GM04503 (cell line): ENCODE measurements at regions not wholly inside any gene's neighbourhood (a gene's known extent, or its start where the extent isn't known, plus 50 kb on each side); places are given as distances from the start of the nearest gene placed in this dataset.

Experiments
- DNase-seq: peaks from one replicate; pipeline ENCODE4 v3.0.0-alpha.2; 2012; ENCODE audit warnings: low read depth

DNA sequence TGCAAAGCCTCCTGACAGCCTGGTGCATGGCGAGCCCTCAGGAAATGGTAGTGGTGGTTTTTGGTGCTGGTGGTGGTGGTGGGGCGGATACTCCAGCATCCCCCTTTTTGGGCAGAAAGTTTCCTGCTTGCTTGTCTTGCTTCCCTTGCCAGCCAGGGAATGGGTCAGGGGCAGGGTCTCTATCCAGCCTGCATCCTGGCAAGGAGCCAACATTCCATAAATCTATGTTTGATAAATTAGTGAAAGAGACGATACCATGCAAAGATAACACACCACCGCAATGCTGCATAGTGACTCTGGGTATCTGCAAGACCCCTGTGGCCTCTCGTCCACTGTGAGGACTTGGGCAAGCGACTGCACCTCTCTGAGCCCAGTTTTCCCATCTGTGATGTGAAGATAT, 246.2 kb downstream of the LRFN2 start:
- no peak for DNase-seq

DNA sequence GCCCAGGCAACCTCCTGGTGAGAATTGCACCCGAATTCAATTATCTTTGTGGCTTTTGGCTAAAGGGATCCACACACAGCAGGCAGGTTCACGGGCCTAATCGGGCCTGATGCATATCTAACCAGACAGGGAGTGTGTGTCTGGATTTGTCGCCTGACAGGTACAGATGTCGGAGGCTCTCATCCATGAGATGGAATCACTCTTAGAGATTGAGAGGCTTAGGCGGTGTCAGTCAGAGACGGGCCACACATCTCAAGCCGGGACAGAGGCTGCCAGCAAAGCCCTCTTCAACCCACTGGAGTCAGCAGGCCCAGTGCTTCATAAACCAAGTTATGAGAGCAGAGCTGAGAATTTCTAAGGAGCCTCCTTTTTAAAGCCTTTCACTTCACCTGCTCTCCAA, 247.0 kb downstream of the LRFN2 start:
- no peak for DNase-seq

DNA sequence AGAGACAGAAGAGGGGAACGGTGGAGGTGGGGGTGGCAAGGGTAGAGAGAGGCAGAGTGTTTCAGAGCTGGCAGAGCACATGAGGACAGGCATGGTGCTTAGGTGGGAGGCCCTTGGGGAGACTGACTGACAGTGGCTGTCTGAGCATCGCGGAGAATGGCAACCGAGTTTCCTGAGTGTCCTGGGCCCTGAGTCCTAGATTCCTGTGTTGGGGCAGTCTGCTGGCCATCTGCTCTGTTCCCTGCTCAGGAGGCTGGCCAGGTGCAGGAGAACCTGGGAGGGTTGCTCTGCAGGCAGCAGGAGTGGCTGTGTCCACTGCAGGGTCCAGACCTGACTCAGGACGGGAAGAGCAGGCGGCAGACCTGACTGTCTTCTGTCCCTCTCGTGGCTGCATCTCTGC, 248.9 kb downstream of the LRFN2 start:
- no peak for DNase-seq

DNA sequence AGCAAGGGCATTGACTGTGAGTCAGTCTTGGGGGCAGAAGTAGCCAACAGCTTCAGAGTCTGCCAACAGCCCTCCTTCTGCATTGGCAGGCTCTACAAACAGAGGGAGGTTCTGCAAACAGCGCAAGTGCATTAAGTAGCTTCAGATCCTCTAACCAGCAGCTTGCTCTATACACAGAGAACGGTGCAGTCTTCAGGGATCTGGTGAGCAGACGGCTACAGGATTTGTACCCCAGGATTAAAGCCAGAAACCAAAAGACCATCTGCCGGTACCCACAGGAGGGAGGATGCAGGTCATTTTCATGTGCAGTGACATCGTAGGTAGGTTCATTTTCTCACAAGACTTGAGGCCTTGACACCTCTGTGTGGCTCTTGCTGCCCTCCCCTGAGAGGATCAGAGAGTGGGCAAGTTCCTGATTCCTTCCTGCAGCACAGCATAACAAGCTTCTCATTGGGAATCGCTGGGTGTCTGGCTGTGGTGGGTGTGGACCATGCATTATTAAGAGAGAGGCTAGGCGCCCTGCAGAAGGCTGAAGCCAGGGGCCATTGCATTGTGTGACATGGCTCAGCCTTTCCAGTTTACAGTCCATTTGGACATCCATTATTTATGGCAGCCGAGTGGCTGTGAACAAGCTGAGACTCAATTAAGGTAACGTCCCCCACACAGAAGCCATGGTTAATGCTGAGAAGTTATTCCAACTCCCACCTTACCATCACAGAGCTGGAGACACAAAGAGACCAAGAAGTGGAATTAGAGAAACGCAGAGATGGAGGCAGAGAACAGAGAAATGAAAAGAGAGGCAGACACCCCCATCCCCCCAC, 250.0 kb downstream of the LRFN2 start:
- no peak for DNase-seq

DNA sequence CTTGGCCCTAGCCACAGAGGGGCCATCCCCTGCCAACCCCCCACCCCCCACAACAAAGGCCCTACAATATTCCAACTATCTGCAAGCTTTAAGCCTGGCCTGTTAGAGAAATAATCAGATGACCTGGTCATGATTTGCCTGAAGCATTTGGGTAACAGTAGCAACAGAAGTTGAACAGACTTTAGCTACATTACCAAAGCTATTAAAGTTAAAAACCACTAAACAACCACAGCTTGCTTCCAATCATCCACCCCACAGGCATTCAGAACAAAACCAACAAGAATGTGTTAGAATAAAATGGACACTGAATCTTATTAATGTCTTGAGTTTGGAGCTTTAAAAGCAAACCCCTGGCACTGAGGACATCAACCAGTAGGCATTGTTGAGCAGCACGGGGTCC, 250.9 kb downstream of the LRFN2 start:
- no peak for DNase-seq

DNA sequence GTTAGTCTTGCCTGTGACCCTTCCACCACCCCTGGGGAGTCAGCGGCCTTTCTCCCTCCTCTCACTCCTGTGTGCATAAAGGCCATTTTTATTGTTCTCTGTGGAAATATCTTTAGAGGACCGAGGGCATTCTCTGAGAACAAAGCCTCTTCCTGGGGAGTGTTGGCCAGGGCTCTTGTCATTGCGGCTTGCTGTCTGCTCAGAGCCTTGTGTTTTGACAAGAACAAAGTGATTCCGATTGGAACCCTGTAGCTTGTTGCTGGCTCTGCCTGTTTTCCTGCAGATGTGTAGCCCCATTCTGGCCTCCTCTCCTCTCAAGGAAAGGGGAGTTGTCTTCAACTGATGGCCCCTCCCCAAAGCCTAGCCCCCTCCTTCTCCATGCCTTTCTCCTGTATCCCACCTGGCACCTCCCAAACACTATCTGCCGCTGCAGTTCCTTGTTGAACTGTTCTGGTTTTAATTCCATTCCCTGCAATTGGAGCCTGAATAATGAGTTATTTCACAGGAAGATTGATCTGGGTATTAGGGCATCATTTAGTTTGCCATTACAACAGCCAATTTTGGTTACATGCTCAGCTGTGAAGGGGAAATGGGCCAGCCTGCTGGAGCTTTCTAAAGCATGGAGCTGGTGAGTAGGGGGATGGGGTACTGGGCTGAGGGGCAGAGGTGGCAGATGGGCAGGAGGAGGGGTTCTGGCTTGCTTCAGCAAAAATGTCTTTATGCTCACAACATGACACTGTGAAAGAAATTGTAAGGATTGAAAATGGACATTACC, 252.5 kb downstream of the LRFN2 start:
- DNase-seq: no peak

DNA sequence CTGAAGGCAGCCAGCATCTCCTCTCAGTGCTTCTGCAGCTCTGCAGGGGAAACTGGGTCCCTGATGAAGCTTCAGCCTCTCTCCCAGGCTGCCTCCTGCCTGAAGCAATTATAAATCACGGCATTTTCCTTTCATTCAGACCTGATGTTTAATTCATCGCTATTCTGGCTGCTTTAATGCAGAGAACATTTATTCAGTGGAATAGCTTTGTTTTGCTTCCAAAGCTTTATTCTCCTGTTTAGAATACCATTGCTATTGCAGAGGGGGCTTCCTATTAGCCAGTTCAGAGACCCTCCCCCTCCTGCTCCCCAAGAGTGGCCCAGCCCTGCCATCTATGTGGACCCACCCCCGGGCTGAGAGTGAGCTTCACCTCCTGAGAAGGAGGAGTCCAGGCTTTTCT, 255.6 kb downstream of the LRFN2 start:
- DNase-seq: no peak

DNA sequence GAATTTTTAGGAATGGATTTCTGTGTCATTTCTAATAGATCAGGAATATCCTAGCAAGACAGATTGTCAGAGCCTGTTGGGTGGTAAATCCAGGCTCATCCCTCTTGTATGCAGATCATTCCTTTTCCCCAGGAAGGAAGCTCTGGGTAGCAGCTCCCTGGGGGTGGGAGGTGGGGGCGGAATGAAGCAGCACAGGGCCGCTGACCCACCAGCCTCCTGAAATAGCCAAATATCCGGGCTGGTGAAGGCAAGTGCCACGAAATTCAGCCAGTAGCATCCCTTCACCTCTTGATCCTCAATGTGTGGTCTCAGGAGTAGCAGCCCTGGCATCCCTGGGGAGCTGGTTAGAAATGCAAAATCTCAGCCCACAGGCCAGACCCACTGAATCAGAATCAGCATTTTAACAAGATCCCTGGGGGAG, 256.9 kb downstream of the LRFN2 start:
- DNase-seq: no peak

DNA sequence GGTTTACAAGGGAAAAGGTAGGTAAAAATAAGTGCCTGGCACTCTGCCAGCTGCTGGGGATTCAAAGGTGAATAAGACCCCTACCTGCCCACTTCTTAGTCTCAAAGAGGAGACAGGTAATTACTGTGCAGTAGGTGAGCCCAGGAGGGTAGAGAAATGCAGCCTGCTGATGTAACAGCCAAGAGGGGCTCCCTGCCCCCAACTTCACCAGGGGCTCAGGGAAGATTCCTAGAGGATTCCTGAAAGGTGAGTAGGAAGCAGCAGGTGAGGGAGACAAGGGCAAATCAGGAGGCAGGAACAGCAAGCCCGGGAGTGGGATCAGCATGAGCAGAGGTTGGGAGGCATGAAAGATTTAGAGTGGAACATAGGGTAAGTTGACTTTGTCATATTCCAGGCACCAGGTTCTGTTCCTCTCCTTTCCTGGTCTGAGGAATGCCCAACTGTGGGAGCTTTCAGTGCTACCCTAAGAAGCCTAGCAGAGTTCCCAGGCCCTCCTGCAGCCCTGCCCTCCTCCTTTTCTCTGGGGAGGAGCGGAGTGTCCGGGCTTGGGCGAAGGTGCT, 258.1 kb downstream of the LRFN2 start:
- no peak for DNase-seq

DNA sequence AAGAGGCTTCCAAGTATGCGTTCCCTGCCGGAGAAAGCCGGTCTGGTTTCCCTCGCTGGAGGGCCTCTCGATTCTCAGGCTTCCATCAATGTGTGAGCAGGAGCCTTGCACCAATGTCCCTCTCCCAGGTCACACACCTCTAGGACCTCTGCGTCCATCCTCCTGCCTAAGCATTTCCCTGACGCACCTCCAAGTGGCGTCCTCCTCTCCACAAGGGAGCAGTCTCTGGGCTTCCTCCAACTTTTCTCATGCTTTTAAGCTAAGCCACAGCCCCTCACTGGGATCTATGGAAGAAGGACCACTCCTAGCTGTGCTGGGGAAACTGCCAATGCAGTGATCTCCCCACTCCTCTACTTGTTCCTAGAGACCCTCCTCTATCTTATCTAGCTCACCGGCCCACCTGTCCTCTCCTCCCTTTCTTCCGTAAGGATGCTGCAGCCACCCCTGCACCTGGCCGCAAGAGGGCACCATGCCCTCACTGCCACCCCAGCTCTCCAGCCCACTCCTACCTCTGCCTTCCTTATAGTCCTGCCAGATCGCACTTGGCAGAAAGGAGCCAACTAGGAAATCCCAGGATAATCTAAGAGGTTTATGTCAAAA, 258.7 kb downstream of the LRFN2 start:
- DNase-seq: no peak

DNA sequence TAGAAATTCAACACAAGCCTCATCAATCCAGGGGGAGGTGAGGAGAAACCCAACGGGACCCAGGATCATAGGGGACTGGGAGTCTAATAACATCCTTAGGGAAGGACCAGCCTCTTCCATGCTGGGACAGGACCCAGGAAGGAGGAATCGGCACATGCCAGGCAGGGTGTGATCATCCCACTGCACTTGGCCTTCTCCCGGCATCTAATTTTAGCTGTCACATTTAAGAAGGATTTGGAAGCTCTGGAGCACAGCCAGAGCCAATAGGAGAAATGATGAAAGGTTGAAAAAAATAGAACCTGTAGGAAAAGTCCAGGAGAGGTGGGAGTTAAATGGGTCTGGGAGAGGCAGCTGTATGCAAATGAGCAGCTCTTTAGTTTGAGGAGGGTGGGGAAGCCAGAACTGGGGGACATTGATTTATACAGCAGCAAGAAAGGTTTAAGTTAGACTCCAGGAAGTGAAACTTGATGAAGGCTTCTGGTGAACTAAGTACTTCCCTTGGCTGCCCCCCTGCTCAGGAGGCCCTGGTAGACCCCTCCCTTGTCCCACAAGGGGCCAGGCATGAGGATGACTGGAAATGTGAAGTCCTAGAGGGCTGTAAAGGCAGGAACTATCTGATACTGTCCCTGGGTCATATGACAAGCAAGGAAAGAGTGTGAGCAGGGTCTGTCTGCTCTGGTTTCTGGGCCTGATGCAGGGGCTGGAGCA, 260.3 kb downstream of the LRFN2 start:
- no peak for DNase-seq

DNA sequence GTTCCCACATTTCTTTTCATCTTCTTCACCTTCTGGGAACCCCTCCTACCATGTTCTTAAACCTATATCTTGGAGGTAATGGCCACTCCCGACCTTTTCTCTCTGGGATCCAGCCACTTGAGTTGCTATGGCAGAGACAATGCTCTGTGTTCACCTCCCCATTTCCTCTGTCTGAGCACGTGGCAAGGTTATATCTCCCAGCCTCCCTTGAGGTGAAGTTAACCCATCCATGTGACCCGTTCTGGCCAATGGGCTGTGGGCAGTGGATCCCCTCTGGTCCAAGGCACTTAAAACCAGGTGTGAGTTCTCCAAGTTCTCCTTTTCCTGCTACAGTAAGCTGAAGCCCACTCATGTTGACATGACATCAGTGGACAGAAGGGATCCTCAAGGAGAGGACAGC, 261.4 kb downstream of the LRFN2 start:
- DNase-seq: no peak

DNA sequence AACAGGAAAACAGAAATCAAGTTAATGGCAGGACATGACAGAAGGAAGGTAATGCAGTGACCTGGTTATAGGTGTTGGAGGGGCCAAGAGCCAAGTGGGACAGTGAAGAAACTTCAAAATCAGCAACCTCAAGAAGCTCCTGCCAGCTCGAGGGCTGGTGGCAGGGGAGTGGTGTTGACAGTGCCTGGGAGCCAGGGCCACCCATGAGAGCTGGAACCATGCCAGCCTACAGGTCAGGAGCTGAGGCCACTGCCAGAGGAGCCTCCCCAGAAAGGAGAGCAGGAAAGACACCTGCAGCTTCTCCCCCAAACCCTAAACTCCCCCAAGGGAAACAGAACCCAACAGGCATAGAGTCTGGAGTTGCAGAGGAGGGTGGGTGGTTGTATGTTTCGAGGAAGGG, 262.1 kb downstream of the LRFN2 start:
- DNase-seq: no peak

DNA sequence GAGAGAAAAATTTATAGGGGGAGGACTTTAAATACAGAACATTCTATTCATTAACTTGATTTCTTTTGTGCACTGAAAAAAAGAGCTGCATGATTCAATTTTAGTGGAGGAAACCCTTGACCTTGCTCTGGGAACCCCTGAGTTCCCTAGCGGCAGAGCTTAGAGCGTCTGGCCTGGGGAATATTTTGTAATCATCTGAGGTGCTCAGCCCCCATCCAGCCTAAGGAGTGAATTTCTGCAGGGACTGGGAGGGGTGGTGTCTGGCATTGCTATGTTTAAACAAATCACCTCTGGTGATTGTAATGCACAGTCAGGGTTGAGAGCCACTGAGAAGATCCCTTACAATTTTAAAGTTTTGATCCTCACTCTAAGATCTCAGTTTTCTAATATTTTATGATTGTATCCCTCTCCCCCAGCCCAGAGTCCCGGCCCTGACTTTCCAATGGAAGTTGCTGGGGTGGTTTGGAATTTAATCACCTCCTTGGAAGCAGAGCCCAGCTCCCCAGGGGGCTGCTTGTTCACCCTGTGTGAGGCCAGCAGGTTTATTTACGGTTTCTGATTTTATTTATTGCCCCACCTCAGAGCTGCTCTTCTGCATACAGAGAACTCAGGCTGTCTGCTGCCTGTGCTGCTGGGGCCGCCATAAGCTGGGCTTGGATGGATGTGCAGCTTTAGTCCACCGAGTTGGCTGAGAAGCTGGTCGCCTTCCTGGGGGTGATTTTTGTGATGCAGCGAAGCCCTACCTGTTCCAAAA, 263.1 kb downstream of the LRFN2 start:
- no peak for DNase-seq

DNA sequence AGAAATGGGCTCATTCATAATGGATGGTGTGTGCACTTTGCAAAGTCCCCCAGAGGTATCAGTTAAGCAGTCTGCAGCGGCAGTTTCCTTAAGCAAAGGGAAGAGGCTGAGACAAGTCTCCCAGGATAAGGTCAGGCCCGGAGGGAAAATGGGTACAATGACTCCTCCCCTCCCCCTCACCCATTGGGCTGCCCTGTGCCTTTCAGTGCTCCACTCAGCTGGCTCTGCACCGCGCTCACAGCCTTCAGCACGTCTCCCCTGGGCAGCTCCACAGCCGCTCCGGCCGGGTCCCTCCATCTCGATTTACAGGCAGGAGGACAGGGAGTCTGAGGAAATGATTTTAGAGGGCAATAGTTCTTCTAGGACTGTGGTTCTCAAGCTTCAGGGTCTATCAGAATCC, 264.8 kb downstream of the LRFN2 start:
- DNase-seq: no peak

DNA sequence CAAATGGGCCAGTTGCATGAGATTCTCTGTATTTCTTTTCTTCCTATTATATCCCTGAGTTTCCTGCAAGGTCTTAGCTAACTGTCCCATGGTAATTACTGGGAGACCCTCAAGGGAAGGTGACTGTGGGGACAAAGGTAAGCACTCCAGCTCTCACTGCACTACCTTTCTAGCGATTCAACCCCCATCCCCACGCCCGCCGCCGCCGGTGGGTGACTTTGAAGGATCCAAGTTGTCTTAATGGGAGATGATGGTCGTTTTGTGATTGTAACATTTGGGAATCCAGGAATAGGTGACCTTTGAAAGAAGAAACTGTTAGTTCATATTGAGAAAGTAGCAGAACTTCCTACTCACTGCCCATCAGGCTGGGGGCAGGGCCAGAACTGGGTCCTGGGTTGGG, 265.5 kb downstream of the LRFN2 start:
- no peak for DNase-seq

DNA sequence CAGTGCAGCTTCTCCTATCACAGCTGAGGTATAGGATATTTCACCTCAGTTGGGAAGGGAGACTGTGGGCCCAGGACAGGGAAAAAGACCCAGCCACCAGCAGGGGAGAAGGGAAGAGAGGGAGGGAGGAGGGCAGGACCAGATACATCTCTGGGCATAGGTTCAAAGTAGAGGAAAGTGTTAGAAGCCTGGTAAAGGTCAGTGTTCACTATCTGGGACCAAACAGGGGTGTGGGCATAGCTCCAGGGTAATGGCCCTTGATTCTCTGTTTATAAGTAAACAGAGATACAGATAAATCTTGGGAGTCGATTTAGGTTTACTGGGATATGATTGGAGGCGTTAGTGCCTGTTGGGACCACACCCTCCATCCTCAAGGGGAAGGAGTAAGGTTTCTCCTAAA, 266.2 kb downstream of the LRFN2 start:
- no peak for DNase-seq

DNA sequence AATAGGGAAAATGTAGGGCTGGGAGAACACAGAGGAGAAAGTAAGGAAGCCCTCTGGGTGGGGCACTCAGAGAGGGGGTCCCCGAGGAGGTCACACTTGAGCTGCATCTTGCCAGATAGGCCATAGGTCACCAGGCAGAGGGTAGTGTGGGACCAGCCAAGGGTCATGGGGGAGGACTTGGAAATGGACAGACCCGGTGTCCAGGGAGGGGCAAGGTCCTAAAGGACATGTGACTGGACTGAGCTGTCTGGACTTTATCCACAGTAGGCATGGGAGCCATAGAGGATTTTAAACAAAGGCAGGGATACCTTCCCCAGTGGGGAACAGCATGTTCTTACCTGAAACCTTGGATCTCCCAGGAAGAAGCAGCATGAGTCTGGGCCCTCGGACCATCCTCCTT, 266.7 kb downstream of the LRFN2 start:
- no peak for DNase-seq

DNA sequence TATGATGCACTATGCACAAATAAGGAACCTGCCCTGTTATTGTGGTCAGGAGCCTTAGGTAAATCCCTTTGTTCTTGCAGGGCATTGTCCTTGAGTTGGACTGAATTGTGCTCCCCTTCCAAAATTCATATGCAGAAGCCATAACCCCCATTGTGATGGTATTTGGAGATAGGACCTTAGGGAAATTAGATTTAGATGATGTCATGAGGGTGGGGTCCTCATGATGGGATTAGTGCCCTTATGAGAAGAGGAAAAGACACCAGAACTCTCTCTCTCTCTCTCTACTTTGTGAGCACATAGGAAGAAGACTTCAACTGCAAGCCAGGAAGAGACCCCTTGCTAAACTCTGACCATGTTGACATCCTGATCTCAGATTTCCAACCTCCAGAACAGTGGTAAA, 268.0 kb downstream of the LRFN2 start:
- no peak for DNase-seq

DNA sequence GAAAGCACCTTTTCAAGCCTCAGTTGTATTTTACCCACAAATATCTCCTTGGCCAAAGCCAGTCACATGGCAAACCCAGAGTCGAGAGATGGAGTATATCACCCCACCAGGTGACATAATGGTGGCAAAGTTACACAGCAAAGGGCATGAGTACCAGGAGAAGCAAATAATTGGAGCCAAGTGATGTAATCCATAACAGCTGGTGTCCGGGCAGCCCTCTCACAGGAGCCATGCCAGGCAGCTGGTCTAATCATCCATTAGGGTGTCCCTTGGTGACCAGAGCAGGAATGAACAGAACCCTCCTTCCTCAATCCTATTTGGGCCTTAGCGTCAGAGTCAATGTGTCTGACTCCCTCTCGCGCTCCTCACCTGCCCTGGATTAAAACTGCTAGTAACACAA, 272.1 kb downstream of the LRFN2 start:
- DNase-seq: no peak

DNA sequence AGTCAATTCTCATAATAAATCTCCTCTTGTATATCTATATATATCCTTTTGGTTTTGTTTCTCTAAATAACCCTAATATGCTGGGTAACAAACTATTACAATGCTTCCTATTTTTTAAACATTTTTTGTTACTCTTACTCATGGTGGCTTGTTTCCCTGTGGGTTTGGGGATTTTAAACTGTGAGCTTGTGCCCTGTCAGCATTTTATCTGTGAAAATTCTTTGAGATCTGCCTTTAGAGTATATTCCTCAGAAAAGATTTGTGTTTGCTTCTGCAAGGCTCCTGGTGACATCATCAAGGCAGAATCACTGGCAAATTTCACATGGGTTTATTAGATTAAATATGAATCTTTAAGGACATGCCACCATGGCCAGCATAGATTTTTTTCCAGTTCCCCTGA, 273.6 kb downstream of the LRFN2 start:
- no peak for DNase-seq
